Psoas muscle (tissue), 7 donors: ENCODE measurements at regions not wholly inside any gene's neighbourhood (a gene's known extent, or its start where the extent isn't known, plus 50 kb on each side); places are given as distances from the start of the nearest gene placed in this dataset.
"Not testable (repeated sequence)": the region's sequence is repeated elsewhere in the genome, so short reads cannot be mapped to it uniquely, and the experiment has no call there.

Experiments
- ATAC-seq, 4 donors: fragments of 200-7000 bp; cut with Tn5 transposase; one replicate each; pipeline ENCODE4 v1.9.1; 2020; ENCODE audit warnings: moderate library complexity in 3 of 4, mild to moderate bottlenecking in 2 of 4
- DNase-seq, 2 donors: peaks; one replicate each; pipeline ENCODE4 v3.0.0-alpha.2; 2020
- H3K27ac ChIP-seq: fragments of 200-600 bp; one replicate; pipeline ENCODE4 v1.8.0; 2022
- H3K27me3 ChIP-seq, 3 donors: fragments of 200-600 bp in 1 of 3; one replicate each; pipeline versions ENCODE4 v1.6.1 to v1.8.0; 2013 to 2022; ENCODE audit warnings: low read length in 2 of 3, mild to moderate bottlenecking in 2 of 3, moderate library complexity in 1 of 3; ENCODE audit not compliant: insufficient read depth in 3 of 3
- H3K36me3 ChIP-seq, 2 donors: fragments of 200-600 bp in 1 of 2; one replicate each; pipeline versions ENCODE4 v1.6.1 to v1.8.0; 2013 to 2022; ENCODE audit warnings: low read depth in 1 of 2, mild to moderate bottlenecking in 1 of 2, moderate library complexity in 1 of 2; ENCODE audit not compliant: insufficient read depth in 1 of 2
- H3K4me1 ChIP-seq: fragments of 200-600 bp; one replicate; pipeline ENCODE4 v1.8.0; 2022
- H3K4me3 ChIP-seq: fragments of 200-600 bp; one replicate; pipeline ENCODE4 v1.8.0; 2022; ENCODE audit warnings: mild to moderate bottlenecking
- H3K9me3 ChIP-seq: fragments of 200-600 bp; one replicate; pipeline ENCODE4 v1.8.0; 2022
- CTCF ChIP-seq: fragments of 200-600 bp; IDR thresholded peaks from one replicate; pipeline ENCODE4 v1.8.0; 2022; ENCODE audit warnings: antibody characterized with exemption
- WGBS, 3 donors: extraction: QIAGEN DNeasy Blood & Tissue Kit; methylation state at CpG; one replicate each; pipeline versions ENCODE4 v1.1.6 to v1.1.7; 2013; 5-methylcytosine and 5-hydroxymethylcytosine counted together
- intact Hi-C, 2 donors: fragments of 100-400 bp; cut with DNase I; formaldehyde crosslinking; loops; one replicate each; pipeline versions ENCODE4 v1.11.0 to v1.14.2; 2022
- donor health status: healthy with polysubstance abuse.
- donor health status: DM: no; HTN: no; CAD: no; lungs with moderate emphysema.
- donor health status: Bipolar disorder and iron deficiency.
- donor health status: healthy.
- donor health status: DM: yes; HTN: yes; CAD: no.
- donor health status: DM: no; HTN: no; CAD: no.
- donor health status: DM: yes; HTN: yes; CAD: no.

- no peaks in the 10 kb centered on the region for H3K4me1 ChIP-seq
Measured at GRCh38 chr6:84596488-84596887, 167.9 kb downstream of the TBX18 start.

GRCh38 chr6:84588697-84589080, 175.7 kb downstream of the TBX18 start:
- Histone ChIP-seq H3K27me3 (peaks cover 0 to 3% (median 0%) of the 10 kb centered on the region in 3 donors), H3K4me3 (no peak overlapping the region), H3K4me1 (no peaks in the 10 kb centered on the region), H3K36me3 (no peaks in the 10 kb centered on the region), H3K9me3 (no peaks in the 10 kb centered on the region), H3K27ac (no peak overlapping the region)
- TF ChIP-seq CTCF = no peak
- intact Hi-C loops = no loop called here
- ATAC-seq (no peak), DNase-seq (no peak)
- WGBS, 3 donors = 78 to 81% (median 79%) methylated on average over 5 of the region's 5 CpGs

More at GRCh38 chr6:84596488-84596887, 167.9 kb downstream of the TBX18 start:
- intact Hi-C loops = no loop called here
- 97 to 99% (median 97%) methylated on average over 1 of the region's 1 CpG for WGBS, 3 donors
- DNase-seq = no peak
- Histone ChIP-seq H3K9me3 (no peaks in the 10 kb centered on the region), H3K27me3 (no peaks in the 10 kb centered on the region), H3K27ac (no peak overlapping the region), H3K4me3 (no peak overlapping the region), H3K36me3 (no peaks in the 10 kb centered on the region)
- no peak for ATAC-seq
- no peak for TF ChIP-seq CTCF

- ATAC-seq, H3K27me3 ChIP-seq, DNase-seq, H3K9me3 ChIP-seq, H3K36me3 ChIP-seq, intact Hi-C loops, H3K4me3 ChIP-seq, H3K27ac ChIP-seq, H3K4me1 ChIP-seq: not testable (repeated sequence)
- WGBS, 3 donors = 74 to 83% (median 82%) methylated on average over 21 of the region's 21 CpGs
Measured at GRCh38 chr6:84587994-84588696, 176.3 kb downstream of the TBX18 start.

- H3K4me3 ChIP-seq, intact Hi-C loops, ATAC-seq, H3K36me3 ChIP-seq, H3K9me3 ChIP-seq, H3K27ac ChIP-seq, H3K27me3 ChIP-seq, H3K4me1 ChIP-seq: not testable (repeated sequence)
- peak in 1 of 2 donors; percentile 39 for DNase-seq
- WGBS, 3 donors = 89 to 95% (median 92%) methylated on average over 20 to 28 of the region's 28 CpGs
Measured at GRCh38 chr6:84587202-84587940, 177.0 kb downstream of the TBX18 start.

- DNase-seq = no peak
- intact Hi-C loops = no loop called here
- no peak for TF ChIP-seq CTCF
- Histone ChIP-seq H3K27me3 (peaks cover 0 to 2% (median 0%) of the 10 kb centered on the region in 3 donors), H3K36me3 (no peaks in the 10 kb centered on the region), H3K9me3 (no peaks in the 10 kb centered on the region), H3K4me1 (no peaks in the 10 kb centered on the region), H3K4me3 (no peak overlapping the region), H3K27ac (no peak overlapping the region)
- ATAC-seq = no peak
- WGBS, 3 donors = 38 to 47% (median 43%) methylated on average over 5 of the region's 5 CpGs
Measured at GRCh38 chr6:84583784-84584183, 180.6 kb downstream of the TBX18 start.
